GM12878 (cell line): ENCODE measurements at regions not wholly inside any gene's neighbourhood (a gene's known extent, or its start where the extent isn't known, plus 50 kb on each side); places are given as distances from the start of the nearest gene placed in this dataset.

ENCODE experiments used
- GABPA ChIP-seq: IDR thresholded peaks from 2 replicates; pipeline ENCODE4 v1.6.1; 2014; ENCODE audit warnings: antibody characterized with exemption, low read depth, mild to moderate bottlenecking, inconsistent platforms
- MEF2A ChIP-seq: IDR thresholded peaks from 2 replicates; pipeline ENCODE4 v1.6.1; 2011; ENCODE audit warnings: low read depth, mild to moderate bottlenecking, low read length, moderate library complexity; ENCODE audit not compliant: insufficient read depth
- NFYB ChIP-seq: IDR thresholded peaks from 2 replicates; pipeline ENCODE4 v1.6.1; 2011; ENCODE audit warnings: low read depth, mild to moderate bottlenecking, low read length, improper control_type of control experiment, moderate library complexity; ENCODE audit not compliant: insufficient read depth
- NRF1 ChIP-seq: conservative IDR thresholded peaks from 2 replicates; pipeline ENCODE4 v1.6.1; 2011; ENCODE audit warnings: mild to moderate bottlenecking, low read depth, low read length, improper control_type of control experiment
- POLR2AphosphoS5 ChIP-seq: IDR thresholded peaks from 2 replicates; pipeline ENCODE4 v1.6.1; 2011; ENCODE audit warnings: mild to moderate bottlenecking, low read length, inconsistent platforms
- SIX5 ChIP-seq: IDR thresholded peaks from 2 replicates; pipeline ENCODE4 v1.6.1; 2011; ENCODE audit warnings: mild to moderate bottlenecking, low read depth, low read length, moderate library complexity; ENCODE audit not compliant: severe bottlenecking
- TBL1XR1 ChIP-seq: IDR thresholded peaks from 2 replicates; pipeline ENCODE4 v1.6.1; 2012; ENCODE audit warnings: low read depth, low read length, improper control_type of control experiment
- ZBTB33 ChIP-seq: fragments of 450-650 bp; IDR thresholded peaks from 2 replicates; pipeline ENCODE4 v1.6.1; 2017; ENCODE audit warnings: mild to moderate bottlenecking
- TF ChIP-seq, protein P1 (sequence below), 3 experiments: IDR thresholded peaks in 2 of 3; conservative IDR thresholded peaks in 1 of 3; 2 replicates each; pipeline ENCODE4 v1.5.1; 2011; ENCODE audit warnings: low read depth in 3 of 3, low read length in 3 of 3, mild to moderate bottlenecking in 3 of 3, control low read depth in 2 of 3, moderate library complexity in 2 of 3, inconsistent platforms in 1 of 3, mixed read lengths in 1 of 3; ENCODE audit not compliant: control insufficient read depth in 2 of 3, insufficient read depth in 1 of 3; ENCODE audit errors: extremely low read depth in 1 of 3
- TF ChIP-seq, protein P2 (sequence below): fragments of 450-650 bp; IDR thresholded peaks from 2 replicates; pipeline ENCODE4 v1.6.1; 2014; ENCODE audit warnings: mild to moderate bottlenecking

- no peak for TF ChIP-seq SIX5
- no peak for TF ChIP-seq NFYB
- TF ChIP-seq, protein P1, sequence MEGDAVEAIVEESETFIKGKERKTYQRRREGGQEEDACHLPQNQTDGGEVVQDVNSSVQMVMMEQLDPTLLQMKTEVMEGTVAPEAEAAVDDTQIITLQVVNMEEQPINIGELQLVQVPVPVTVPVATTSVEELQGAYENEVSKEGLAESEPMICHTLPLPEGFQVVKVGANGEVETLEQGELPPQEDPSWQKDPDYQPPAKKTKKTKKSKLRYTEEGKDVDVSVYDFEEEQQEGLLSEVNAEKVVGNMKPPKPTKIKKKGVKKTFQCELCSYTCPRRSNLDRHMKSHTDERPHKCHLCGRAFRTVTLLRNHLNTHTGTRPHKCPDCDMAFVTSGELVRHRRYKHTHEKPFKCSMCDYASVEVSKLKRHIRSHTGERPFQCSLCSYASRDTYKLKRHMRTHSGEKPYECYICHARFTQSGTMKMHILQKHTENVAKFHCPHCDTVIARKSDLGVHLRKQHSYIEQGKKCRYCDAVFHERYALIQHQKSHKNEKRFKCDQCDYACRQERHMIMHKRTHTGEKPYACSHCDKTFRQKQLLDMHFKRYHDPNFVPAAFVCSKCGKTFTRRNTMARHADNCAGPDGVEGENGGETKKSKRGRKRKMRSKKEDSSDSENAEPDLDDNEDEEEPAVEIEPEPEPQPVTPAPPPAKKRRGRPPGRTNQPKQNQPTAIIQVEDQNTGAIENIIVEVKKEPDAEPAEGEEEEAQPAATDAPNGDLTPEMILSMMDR (IDR thresholded peaks at IDR 0.05 in 2 of 3, conservative IDR thresholded peaks at IDR 0.05 in 1 of 3; ENCODE audit: control insufficient read depth in 2 of 3, extremely low read depth in 1 of 3, insufficient read depth in 1 of 3, low read depth in 3 of 3, low read length in 3 of 3) = no peak
- no peak for TF ChIP-seq NRF1
- TF ChIP-seq MEF2A = no peak
- TF ChIP-seq GABPA = no peak
- TF ChIP-seq, protein P2, sequence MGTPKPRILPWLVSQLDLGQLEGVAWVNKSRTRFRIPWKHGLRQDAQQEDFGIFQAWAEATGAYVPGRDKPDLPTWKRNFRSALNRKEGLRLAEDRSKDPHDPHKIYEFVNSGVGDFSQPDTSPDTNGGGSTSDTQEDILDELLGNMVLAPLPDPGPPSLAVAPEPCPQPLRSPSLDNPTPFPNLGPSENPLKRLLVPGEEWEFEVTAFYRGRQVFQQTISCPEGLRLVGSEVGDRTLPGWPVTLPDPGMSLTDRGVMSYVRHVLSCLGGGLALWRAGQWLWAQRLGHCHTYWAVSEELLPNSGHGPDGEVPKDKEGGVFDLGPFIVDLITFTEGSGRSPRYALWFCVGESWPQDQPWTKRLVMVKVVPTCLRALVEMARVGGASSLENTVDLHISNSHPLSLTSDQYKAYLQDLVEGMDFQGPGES = no peak
- TF ChIP-seq ZBTB33 = no peak
- no peak for TF ChIP-seq TBL1XR1
- TF ChIP-seq POLR2AphosphoS5 = no peak
Measured at GRCh38 chr14:85344847-85345570, 184.9 kb upstream of the FLRT2 start.
